HG02759 (cell line): ENCODE measurements at regions not wholly inside any gene's neighbourhood (a gene's known extent, or its start where the extent isn't known, plus 50 kb on each side); places are given as distances from the start of the nearest gene placed in this dataset.
"Not testable (repeated sequence)": the region's sequence is repeated elsewhere in the genome, so short reads cannot be mapped to it uniquely, and the experiment has no call there.

Experiments used
- ATAC-seq: cut with Tn5 transposase; IDR thresholded peaks from one replicate; pipeline ENCODE4 v1.9.1; 2021; ENCODE audit warnings: mild to moderate bottlenecking, moderate library complexity; ENCODE audit not compliant: unreplicated experiment

DNA sequence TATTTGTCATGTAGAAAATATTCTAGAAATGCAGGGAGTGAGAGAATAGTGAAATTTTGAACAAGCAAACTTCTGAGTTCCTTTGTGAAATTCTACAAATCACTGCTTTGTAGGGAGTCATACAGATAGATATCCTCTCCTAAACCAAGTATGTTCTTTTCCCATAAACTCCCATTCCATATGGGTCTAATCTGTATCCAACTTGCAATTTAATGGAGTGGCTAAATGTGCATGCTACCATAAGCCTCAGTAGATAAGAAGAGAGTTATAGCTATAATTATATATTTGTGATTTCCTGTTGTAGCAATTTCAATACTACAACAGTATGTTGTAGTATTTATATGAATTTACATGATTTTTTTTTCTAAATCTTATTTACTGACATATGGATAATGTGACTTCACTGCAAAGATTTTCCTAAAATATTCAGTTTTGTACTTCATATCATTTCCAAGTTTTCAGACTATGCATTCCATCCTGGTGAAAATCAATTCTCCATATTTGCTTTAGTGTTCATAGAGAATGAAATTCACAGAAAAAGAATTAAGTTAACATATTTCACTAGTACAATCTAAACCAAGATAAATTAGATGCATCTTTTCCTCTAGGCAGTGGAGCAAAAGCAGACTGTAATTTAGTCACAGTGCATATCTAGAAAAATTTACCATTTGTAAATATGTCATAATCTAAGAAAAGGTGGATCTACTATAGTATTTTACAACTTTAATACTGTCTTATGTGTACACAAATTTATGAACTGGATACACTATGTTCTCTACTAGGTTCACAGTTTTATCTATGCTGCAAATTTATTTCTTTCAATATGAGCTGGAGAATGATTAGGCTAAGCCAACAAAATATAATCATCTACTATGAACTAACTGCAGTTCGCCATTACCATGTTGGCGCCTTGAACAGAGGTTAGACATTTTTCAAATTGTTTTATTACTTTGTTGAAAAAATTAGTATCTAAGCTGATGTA lies 372.9 kb upstream of the NDST3 start:
- ATAC-seq = no peak

DNA sequence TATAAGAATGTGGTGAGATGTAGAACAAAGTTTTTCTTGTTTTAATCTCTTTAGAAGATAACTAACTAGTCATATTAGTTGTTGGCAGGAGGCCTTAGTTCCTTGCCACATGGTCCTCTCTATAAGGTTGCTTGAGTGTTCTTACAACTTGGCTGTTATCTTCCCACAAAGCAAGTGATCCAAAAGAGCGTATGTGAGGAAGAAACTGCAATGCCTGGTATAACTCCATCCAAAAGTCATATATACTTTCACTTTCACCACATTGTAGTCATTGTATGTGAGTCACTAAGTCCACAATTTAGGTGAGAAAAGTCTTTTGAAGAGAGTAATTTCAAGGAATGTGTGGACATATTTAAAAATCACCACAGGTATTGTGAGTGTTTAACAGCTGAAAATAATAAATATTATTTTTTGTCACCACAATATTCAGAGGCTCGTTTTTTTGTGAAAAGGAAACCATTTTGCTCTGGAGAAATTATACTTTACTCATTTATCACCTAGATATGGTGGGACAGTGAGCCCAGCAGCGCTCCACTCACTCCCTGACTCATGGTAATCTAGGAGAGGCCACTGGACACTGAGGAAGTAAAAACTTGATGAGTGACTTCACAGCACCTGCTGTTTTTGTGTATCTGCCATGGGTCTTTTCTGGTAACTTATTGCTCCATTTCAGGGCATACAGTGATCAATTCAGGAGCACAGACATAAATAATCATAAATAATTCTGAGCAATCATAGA lies 369.4 kb upstream of the NDST3 start:
- no peak for ATAC-seq

DNA sequence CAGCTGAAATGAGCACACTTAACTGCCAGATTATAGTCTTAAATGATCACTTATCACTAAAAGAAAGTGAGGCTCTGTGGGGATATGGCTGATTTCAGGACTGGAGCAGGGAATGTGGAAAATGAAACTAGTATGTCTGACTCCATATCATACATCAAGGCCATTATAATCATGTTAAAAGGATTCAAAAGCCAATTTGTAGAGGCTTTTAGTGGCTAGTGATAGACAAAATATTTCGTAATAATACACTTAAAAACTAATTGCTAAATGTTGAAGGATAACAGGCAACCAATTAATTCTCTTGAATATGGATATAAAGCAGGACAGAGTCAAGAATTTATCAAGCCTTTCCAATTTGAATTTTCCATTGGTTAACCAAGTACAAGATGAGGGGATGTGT lies 358.1 kb upstream of the NDST3 start:
- no peak for ATAC-seq

DNA sequence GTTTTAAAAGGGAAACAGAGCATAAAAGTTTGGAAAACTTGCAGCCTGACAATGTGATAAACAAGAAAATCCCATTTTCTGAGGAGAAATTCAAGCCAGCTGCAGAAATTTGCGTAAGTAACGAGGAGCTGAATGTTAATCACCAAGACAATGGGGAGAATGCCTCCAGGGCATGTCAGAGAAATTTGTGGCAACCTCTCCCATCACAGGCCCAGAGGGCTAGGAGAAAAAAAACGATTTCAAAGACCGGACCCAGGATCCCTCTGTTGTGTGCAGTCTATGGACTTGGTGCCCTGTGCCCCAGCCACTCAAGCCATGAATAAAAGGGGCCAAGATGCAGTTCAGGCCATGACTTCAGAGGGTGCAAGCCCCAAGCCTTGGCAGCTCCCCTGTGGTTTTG lies 355.4 kb upstream of the NDST3 start:
- no peak for ATAC-seq

DNA sequence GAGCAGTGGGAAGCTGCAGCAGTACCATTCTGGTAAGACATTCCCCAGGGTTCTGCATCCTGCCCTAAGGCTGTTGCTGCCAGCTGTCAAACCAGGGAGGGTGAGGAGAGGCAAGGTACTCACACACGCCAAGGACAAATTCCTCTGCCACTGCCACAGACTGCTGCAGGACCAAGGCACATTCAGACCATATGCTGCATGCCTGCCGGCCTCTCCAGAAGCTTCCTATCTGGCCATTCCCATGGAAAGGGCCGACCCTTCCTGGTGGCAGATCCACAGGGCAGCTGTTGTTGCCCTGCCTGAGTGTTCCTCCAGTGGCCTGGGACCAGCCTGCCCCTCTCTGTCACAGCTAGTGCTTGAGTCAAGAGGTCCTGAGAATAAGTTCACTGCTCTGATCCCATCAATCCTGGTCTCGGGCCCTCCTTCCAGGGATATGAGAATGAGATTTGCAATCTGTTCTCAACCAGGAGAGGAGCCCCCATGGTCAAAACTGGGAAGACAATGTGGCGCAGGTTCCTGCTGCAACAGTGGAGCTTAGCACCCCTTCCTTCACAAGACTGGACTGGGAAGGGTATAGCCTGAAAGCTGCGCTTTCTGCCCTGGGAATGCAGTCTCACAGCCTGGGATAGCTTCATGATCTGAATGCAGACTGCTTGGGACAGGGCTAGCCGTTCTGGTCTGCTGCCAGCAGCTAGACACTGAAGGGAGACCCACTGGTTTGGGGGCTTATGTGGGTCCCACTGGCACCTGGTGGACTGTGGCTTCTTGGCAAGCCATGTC lies 342.5 kb upstream of the NDST3 start:
- no peak for ATAC-seq

DNA sequence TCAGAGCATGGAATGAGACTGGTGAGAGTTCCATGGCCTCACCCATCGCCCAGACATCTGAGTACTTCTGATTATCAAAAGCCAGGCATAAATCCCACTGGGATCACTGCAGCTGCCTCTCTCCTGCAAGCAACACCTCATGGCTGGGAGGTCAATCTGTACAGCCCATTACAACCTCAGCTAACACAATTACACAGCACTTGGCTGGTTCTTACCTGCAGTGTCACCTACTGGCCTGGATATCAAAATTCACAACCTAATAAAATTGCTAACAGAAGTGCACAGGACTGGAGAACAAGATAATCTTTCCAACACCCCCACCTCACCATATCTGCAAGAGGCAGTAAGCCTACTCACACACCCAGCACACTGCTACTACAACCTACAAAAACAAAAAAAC lies 341.7 kb upstream of the NDST3 start:
- no peak for ATAC-seq

DNA sequence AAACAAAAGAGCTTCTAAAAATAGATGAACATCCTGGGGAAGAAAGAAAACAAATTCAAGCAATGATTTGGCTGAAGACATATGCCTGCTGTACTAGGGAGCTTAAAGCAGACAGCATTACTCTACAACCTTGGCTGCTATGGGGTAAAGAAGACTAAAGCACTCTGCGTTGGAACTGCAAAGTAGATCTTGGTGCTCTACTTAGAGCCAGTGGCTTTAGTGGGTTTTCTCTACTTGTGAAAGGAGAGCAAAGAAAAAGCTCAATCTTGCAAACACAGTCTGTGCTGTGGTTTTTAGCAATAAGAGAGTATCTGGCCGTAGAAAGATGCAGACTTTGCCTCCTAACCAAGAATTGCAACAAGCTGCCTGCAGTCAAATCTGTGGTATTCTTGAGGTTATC lies 334.7 kb upstream of the NDST3 start:
- no peak for ATAC-seq

DNA sequence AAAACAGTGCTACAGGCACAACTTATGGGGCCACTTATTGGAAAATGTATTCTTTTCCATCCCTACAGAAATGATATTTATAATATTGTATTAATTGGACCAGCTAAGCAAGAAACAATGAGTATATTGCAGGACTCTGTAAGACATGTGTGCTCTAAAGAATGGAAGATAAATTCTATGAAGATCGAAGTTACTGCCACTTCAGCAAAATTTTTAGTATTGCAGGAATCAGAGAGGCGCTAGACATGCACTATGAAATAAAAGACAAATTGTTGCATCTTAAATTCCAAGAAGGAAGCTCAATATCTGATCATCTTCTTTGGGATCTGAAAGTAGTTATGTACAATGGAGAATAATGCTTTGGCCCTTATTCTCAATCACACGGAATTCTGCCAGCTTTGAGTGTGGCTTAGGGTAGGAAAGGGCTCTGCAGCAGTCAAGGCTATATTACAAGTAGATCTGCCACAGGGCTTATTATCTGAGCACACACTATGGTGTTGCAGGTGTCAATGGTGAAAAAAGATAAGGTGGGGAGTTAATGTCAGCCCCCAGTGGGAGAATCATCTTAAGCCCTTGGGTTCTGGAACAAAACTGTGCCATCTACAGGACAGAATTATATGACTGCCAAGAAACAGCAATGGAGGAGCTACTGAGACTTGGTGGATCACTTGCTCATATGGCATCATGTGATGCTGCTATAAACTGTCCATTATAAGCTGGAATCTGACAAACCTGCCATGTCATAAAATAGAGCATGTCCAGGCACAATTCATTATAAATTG lies 334.0 kb upstream of the NDST3 start:
- ATAC-seq = peak; percentile 72

DNA sequence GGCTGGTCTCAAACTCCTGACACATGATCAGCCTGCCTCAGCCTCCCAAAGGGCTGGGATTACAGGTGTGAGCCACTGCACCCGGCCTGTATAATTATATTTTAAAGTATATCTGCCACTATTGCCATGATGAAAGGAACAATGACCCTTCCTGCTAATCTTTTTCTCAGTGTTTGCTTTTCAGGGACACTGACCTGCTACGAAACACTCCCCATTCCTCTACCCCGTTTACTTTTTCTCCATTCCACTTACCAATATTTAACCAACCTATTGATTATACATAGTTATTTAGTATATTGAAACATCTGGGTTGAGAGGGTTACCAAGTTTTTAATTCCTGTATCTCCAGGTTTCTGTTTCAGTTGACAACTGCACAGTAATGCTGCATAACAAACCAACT lies 331.9 kb upstream of the NDST3 start:
- ATAC-seq = no peak

DNA sequence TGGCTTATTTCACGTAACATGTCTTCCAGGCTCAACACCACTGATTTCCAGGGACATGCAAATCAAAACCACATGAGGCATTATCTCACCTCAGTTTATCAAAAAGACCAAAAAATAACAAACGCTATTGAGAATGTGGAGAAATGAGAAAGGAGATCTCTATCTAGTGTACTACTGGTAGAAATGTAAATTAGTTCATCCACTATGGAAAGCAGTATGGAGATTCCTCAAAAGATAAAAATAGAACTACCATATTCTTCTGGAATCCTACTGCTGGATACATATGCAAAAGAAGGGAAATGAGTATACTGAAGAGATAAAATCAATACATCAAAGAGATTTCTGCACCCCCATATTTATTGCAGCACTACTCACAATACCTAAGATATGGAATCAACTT lies 329.6 kb upstream of the NDST3 start:
- ATAC-seq = no peak

DNA sequence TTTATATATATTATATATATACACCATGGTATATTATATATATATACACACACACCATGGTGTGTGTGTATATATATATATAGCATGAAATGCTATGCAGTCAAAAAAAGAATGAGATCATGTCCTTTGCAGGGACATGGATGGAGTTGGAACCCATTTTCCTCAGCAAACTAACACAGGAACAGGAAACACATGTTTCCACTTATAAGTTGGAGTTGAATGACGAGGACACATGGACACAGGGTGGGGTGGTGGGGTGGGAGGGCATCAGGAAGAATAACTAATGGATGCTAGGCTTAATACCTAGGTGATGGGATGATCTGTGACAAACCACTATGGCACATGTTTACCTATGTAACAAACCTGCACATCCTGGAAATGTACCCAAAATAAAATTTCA lies 293.6 kb upstream of the NDST3 start:
- no peak for ATAC-seq

DNA sequence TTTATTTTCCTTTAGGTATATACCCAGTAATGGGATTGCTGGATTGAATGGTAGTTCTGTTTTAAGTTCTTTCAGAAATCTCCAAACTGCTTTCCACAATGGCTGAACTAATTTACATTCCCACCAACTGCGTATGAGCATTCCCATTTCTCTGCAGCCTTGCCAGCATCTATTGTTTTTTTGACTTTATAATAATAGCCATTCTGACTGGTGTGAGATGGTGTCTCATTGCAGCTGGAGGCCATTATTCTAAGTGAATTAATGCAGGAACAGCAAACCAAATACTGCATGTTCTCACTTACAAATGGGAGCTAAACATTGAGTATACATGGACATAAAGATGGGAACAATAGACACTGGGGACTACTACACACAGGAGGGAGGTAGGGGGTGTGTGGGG lies 288.9 kb upstream of the NDST3 start:
- not testable (repeated sequence) for ATAC-seq

DNA sequence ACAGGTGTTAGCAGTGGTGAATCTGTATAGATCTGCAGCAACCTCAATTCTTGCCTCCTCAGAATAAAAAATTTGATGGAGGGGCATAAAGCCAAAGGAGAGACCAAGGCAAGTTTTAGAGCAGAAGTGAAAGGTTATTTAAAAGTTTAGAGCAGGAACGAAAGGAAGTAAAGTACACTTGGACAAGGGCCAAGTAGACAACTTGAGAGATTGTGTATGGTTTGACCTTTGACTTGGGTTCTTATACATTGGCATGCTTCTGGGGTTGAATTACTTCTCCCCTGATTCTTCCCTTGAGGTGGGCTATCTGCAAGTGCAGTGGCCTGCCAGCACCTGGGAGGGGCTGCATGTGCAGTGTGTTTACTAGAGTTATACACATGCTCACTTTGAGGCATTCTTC lies 278.8 kb upstream of the NDST3 start:
- ATAC-seq = no peak

DNA sequence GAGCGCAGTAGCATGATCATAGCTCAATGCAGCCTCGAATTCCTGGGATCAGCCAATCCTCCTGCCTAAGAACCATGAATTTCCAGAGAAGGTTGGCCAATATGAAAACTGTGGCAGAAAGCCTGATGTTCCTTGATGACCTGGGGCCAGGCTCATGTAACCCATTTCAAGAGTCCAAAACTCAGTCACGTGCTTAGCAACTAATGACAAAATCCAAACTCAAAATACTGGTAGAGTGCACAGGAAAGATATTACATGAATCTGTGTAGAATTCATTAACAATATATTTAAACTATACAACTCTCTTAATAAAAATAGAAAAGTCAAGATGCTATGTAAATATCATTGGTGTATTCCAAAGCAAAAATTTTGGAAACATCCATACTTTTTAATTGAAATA lies 265.7 kb upstream of the NDST3 start:
- no peak for ATAC-seq

DNA sequence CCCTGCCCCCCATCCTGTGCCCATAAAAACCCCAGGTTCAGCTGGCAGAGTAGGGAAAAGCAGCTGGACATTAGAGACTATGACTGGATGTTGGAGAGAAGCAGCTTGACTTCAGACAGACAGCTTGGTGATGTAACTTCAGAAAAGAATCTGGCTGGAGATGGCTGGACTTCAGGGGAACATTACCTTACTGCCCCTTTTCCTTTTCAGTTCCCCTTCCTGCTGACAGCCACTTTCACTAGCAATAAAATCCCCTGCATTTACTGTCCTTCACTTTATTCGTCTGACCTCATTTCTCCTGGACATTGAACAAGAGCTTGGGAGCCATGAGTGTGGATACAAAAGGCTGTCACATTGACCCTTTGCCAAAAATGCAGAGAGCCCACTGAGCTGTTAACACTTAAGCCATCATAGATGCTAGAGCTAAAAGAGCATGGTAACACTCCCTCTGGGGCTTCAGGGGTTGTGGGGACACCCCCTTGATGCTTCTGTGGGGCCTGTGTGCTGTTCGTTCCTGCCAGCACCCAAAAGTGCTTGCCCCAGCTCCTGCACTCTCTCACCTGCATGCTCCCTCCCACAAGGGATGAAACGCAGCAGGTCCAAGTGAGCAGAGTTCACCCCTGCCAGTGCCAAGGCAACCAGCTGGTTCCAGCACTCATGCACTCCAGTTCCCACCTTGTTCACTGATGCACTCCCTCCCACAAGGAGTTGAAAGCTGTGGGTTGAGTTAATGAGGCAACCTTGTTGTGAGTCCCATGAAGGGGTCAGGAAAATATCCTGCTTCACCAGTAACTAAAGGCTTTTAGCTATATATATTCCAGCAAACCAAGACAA lies 263.8 kb upstream of the NDST3 start:
- ATAC-seq = no peak

DNA sequence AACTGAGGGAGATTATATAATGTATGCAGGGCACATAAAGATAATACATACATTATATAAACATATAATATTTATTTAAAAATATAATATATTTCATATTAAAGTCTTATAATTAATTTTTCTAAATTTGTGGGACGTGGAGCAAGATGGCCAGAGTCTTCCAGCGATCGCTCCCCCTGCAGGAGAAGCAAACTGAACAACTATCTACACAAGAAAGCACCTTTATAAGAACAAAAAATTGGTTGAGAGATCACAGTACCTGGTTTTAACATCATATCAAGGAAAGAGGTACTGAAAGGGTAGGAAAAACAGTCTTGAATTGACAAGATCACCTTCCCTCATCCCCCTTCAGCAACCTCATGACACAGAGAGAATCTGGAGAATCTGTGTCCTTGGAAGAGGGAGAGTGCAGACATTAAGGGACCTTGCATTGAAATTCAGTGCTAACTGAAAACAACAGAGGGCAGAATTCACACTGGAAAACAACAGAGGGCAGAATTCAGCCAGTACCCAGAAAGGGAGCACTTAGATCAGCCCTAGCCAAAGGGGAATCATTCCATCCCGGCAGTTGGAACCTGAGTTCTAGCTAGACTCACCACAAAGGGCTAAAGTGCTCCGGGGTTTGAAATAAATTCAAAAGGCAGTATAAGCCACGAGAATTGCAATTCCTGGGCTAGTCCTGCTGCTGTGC lies 262.5 kb upstream of the NDST3 start:
- ATAC-seq = no peak

DNA sequence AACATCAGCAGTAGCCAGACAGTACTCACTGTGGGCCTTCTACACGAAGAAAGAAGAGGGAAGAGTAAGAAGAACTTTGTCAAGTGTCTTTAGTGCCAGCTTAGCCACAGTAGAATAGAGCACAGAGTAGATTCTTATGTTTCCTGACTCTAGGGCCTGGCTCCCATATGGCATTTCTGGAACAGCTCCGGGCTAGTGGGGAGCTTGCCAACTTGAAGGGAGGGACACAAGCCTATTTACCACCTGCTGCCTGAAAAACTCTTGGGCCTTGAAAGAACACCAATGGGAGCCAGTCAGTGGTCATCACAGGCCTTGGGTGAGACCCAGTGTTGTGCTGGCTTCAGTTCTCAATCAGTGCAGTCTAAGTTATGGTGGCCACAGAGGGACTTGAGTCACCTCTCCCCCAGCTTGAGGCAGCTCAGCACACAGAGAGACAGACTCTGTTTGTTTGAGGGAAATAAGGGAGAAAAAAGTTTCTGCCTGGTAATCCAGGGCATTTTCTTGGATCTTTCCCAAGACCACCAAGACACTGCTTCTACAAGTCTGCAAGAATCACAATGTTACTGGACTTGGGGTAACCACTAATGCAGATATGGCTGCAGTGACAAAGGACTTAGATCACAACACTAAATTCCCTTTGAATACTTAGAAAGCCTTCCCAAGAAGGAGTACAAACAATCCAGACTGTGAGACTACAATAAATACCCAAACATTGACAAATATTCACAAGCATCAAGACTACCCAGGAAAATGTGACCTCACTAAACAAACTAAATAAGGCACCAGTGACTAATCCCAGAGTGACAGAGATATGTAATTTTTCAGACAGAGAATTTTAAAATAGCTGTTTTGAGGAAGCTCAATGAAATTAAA lies 261.0 kb upstream of the NDST3 start:
- no peak for ATAC-seq

DNA sequence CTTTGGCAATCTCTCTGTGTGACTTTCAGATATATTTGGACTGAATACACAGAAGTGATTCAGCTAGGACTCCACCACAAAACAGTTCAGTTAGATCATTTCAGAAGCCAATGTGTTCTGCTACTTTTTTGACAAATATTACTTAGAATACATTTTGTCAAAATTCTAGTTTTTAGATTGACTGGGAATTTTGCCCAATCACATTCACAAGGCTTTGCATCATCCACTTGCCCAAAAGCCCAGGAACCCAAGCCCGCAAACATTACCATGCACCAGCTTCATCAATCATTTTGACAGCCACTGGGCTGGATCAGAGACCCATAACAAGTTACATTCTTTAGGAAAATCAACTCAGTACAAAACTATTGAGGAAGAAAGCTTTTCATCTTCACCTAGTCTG lies 256.6 kb upstream of the NDST3 start:
- no peak for ATAC-seq
